Mesendoderm (in vitro differentiated cells): ENCODE measurements at regions not wholly inside any gene's neighbourhood (a gene's known extent, or its start where the extent isn't known, plus 50 kb on each side); places are given as distances from the start of the nearest gene placed in this dataset.

Experiments used
- DNase-seq: peaks from one replicate; pipeline ENCODE4 v3.0.0; 2013
- H2AK5ac ChIP-seq: 2 replicates; pipeline ENCODE4 v1.6.1; 2013; ENCODE audit warnings: low read length, inconsistent platforms
- H2BK120ac ChIP-seq: 2 replicates; pipeline ENCODE4 v1.6.1; 2013; ENCODE audit warnings: low read depth, mild to moderate bottlenecking, low read length, moderate library complexity, mixed read lengths
- H2BK15ac ChIP-seq: replicated peaks from 2 replicates; pipeline ENCODE4 v1.6.1; 2013; ENCODE audit warnings: low read depth, mild to moderate bottlenecking, moderate library complexity
- H2BK5ac ChIP-seq: 2 replicates; pipeline ENCODE4 v1.6.1; 2013; ENCODE audit warnings: low read length, inconsistent platforms
- H3K18ac ChIP-seq: 2 replicates; pipeline ENCODE4 v1.6.1; 2013; ENCODE audit warnings: mild to moderate bottlenecking, low read length, mixed read lengths
- H3K23ac ChIP-seq: one replicate; pipeline ENCODE4 v1.6.1; 2013; ENCODE audit warnings: low read length
- H3K27ac ChIP-seq: 2 replicates; pipeline ENCODE4 v1.5.1; 2013; ENCODE audit warnings: low read depth, mild to moderate bottlenecking, inconsistent platforms, low read length, moderate library complexity
- H3K27me3 ChIP-seq: 2 replicates; pipeline ENCODE4 v1.6.1; 2013; ENCODE audit warnings: low read length, control low read depth, mild to moderate bottlenecking, inconsistent platforms; ENCODE audit not compliant: insufficient read depth, poor library complexity
- H3K36me3 ChIP-seq: 2 replicates; pipeline ENCODE4 v1.6.1; 2013; ENCODE audit warnings: low read length, inconsistent platforms; ENCODE audit not compliant: control insufficient read depth, insufficient read depth
- H3K4ac ChIP-seq: one replicate; pipeline ENCODE4 v1.6.1; 2013; ENCODE audit warnings: low read depth, mild to moderate bottlenecking, low read length, moderate library complexity
- H3K4me1 ChIP-seq: 2 replicates; pipeline ENCODE4 v1.6.1; 2013; ENCODE audit warnings: low read depth, low read length, inconsistent platforms; ENCODE audit not compliant: control insufficient read depth
- H3K4me2 ChIP-seq: 2 replicates; pipeline ENCODE4 v1.6.1; 2013; ENCODE audit warnings: low read length
- H3K4me3 ChIP-seq: 2 replicates; pipeline ENCODE4 v1.5.1; 2013; ENCODE audit warnings: mild to moderate bottlenecking, low read length
- H3K56ac ChIP-seq: one replicate; pipeline ENCODE4 v1.6.1; 2013; ENCODE audit warnings: low read length
- H3K79me1 ChIP-seq: 2 replicates; pipeline ENCODE4 v1.6.1; 2013; ENCODE audit warnings: low read length, inconsistent platforms
- H3K79me2 ChIP-seq: 2 replicates; pipeline ENCODE4 v1.6.1; 2013; ENCODE audit warnings: mild to moderate bottlenecking, low read length; ENCODE audit not compliant: control insufficient read depth, insufficient read depth
- H3K9ac ChIP-seq: 2 replicates; pipeline ENCODE4 v1.6.1; 2013; ENCODE audit warnings: low read length, inconsistent platforms
- H4K5ac ChIP-seq: one replicate; pipeline ENCODE4 v1.6.1; 2013; ENCODE audit warnings: low read length
- H4K8ac ChIP-seq: one replicate; pipeline ENCODE4 v1.6.1; 2013; ENCODE audit warnings: low read depth, mild to moderate bottlenecking, control low read depth, low read length, moderate library complexity
- WGBS: extraction: QIAGEN DNeasy Blood & Tissue Kit; methylation state at CpG from one replicate; pipeline ENCODE4 v1.1.7; 2013; ENCODE audit warnings: low lambda C conversion rate, missing lambda C conversion rate; ENCODE audit not compliant: insufficient coverage; ENCODE audit errors: extremely low coverage; 5-methylcytosine and 5-hydroxymethylcytosine counted together

DNA sequence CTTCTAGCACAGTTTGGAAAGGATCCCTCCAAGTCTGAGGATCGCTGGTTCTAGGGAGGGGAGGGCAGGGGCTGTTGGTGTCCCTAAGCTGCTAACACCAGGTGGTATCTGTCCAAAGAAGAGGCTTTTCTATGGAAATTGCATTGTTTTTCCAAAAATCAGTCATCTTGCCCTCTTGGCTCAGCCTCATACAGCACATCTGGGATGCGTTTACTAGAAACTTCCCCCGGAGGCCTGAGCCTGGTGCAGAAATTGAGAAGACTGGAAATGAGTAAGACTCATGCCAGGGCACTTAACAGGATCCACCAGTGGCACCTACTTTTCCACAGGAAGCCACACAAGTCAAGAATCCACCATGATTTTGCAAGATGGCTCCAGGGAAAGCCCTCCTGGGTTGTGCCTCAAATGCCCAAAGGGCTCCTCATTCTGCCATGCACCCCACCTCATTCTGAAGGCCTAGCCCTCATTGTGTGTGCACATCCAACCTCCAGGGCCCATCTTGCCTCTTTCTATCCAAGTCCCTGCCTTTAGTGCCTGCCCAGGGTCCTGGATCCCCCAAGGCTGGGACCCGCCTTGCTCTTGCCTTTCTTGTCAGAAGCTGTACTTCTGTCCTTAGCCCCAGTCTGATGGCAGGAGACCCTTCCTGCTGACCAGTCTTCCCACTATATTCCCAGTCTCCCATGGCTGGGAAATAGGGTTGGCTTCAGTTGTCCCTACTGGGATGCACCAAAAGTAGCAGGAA lies 97.6 kb downstream of the MRPL14 start:
- Histone ChIP-seq H3K18ac (no peak overlapping the region), H4K5ac (no peak overlapping the region), H2BK120ac (no peak overlapping the region), H3K36me3 (no peaks in the 10 kb centered on the region), H3K27ac (no peak overlapping the region), H3K4me1 (peaks cover 2% of the 10 kb centered on the region), H3K9ac (no peak overlapping the region), H3K27me3 (no peaks in the 10 kb centered on the region), H3K4ac (no peak overlapping the region), H3K23ac (no peak overlapping the region), H3K79me2 (no peaks in the 10 kb centered on the region), H3K56ac (no peak overlapping the region), H3K4me2 (no peak overlapping the region), H3K4me3 (no peak overlapping the region), H2AK5ac (no peak overlapping the region), H2BK5ac (no peak overlapping the region), H4K8ac (no peak overlapping the region), H3K79me1 (no peaks in the 10 kb centered on the region), H2BK15ac (no peak overlapping the region)
- no CpG with 5 or more reads among the region's 4 CpGs for WGBS
- no peak for DNase-seq

- no peak for DNase-seq
- H2BK120ac ChIP-seq: no peak overlapping the region
- no peaks in the 10 kb centered on the region for H3K4me1 ChIP-seq
- H3K9ac ChIP-seq: no peak overlapping the region
- no peak overlapping the region for H3K4me3 ChIP-seq
- no peak overlapping the region for H3K23ac ChIP-seq
- no peaks in the 10 kb centered on the region for H3K79me1 ChIP-seq
- H2BK5ac ChIP-seq: no peak overlapping the region
- H3K36me3 ChIP-seq: no peaks in the 10 kb centered on the region
- WGBS: no CpG with 5 or more reads among the region's 3 CpGs
- no peak overlapping the region for H2BK15ac ChIP-seq
- H3K4me2 ChIP-seq: no peak overlapping the region
- no peak overlapping the region for H4K8ac ChIP-seq
- H3K4ac ChIP-seq: no peak overlapping the region
- H3K27me3 ChIP-seq: no peaks in the 10 kb centered on the region
- no peak overlapping the region for H4K5ac ChIP-seq
- H3K18ac ChIP-seq: no peak overlapping the region
- H2AK5ac ChIP-seq: no peak overlapping the region
- H3K27ac ChIP-seq: no peak overlapping the region
- H3K79me2 ChIP-seq: no peaks in the 10 kb centered on the region
- no peak overlapping the region for H3K56ac ChIP-seq
These were observed 98.4 kb downstream of the MRPL14 start for GRCh38 chr6:44028789-44029310.

- no peak overlapping the region for H3K4me2 ChIP-seq
These were observed 102.0 kb downstream of the MRPL14 start for GRCh38 chr6:44025226-44025625.

DNA sequence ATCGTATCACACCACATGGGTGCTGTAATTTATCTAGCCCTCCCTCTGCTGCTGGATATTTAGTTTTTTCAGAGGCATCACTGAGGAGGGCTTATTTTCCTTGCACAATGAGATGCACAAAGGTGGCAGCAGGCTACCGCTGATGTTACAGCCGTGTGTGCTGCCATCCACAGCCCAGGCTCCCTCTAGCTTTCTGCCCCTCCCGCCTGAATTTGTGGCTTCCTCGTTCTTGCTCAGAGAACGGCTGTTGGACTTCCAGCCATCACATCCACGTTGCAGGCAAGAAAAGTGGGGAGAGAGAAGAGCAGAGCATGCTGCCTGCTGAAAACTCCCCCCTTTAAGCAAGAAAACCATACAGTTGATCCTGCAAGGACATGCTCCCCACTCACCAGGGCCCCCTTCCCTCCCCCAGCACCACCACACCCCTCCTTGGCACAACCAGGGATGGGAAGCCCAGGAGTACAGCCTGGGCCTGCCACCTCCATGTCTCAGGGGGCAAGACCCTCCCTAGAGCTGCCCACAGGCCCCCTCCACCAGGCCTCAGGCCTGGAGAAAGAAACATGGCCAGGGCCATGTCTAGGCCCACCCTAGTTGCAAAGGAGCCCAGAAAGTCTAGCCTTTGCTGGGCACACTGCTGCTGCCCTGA lies 102.6 kb downstream of the MRPL14 start:
- no peaks in the 10 kb centered on the region for H3K36me3 ChIP-seq
- no peaks in the 10 kb centered on the region for H3K4me1 ChIP-seq
- H2BK120ac ChIP-seq: no peak overlapping the region
- no peak overlapping the region for H2BK15ac ChIP-seq
- no CpG with 5 or more reads among the region's 7 CpGs for WGBS
- H2AK5ac ChIP-seq: no peak overlapping the region
- no peak overlapping the region for H3K27ac ChIP-seq
- H3K27me3 ChIP-seq: no peaks in the 10 kb centered on the region
- no peak overlapping the region for H3K23ac ChIP-seq
- H3K79me2 ChIP-seq: no peaks in the 10 kb centered on the region
- no peak overlapping the region for H3K4me3 ChIP-seq
- peak overlapping the region; percentile 50 for H3K56ac ChIP-seq
- DNase-seq: no peak
- H3K18ac ChIP-seq: no peak overlapping the region
- H4K5ac ChIP-seq: no peak overlapping the region
- H3K9ac ChIP-seq: no peak overlapping the region
- no peaks in the 10 kb centered on the region for H3K79me1 ChIP-seq
- H3K4ac ChIP-seq: no peak overlapping the region
- no peak overlapping the region for H2BK5ac ChIP-seq
- no peak overlapping the region for H4K8ac ChIP-seq
- no peak overlapping the region for H3K4me2 ChIP-seq

More at GRCh38 chr6:44025226-44025625, 102.0 kb downstream of the MRPL14 start:
- H3K9ac ChIP-seq: no peak overlapping the region
- no CpG with 5 or more reads among the region's 4 CpGs for WGBS
- no peak overlapping the region for H3K4me3 ChIP-seq
- no peak overlapping the region for H4K5ac ChIP-seq
- H3K56ac ChIP-seq: peak overlapping the region; percentile 50
- no peaks in the 10 kb centered on the region for H3K79me1 ChIP-seq
- no peak overlapping the region for H2BK15ac ChIP-seq
- no peak overlapping the region for H2BK120ac ChIP-seq
- no peak for DNase-seq
- no peak overlapping the region for H3K23ac ChIP-seq
- H2AK5ac ChIP-seq: no peak overlapping the region
- no peaks in the 10 kb centered on the region for H3K27me3 ChIP-seq
- no peak overlapping the region for H3K27ac ChIP-seq
- no peak overlapping the region for H3K18ac ChIP-seq
- no peaks in the 10 kb centered on the region for H3K4me1 ChIP-seq
- H2BK5ac ChIP-seq: no peak overlapping the region
- no peaks in the 10 kb centered on the region for H3K36me3 ChIP-seq
- H3K79me2 ChIP-seq: no peaks in the 10 kb centered on the region
- H4K8ac ChIP-seq: no peak overlapping the region
- no peak overlapping the region for H3K4ac ChIP-seq

- H3K27ac ChIP-seq: no peak overlapping the region
- peak overlapping the region; percentile 17 for H3K23ac ChIP-seq
- no peak overlapping the region for H2BK15ac ChIP-seq
- no peak overlapping the region for H2BK5ac ChIP-seq
- no peak overlapping the region for H3K18ac ChIP-seq
- no peak overlapping the region for H3K9ac ChIP-seq
- H3K79me1 ChIP-seq: no peaks in the 10 kb centered on the region
- H4K5ac ChIP-seq: no peak overlapping the region
- no peak overlapping the region for H3K4me2 ChIP-seq
- H3K4me1 ChIP-seq: no peaks in the 10 kb centered on the region
- no peak overlapping the region for H2AK5ac ChIP-seq
- no peak overlapping the region for H3K4me3 ChIP-seq
- no peaks in the 10 kb centered on the region for H3K27me3 ChIP-seq
- no peak for DNase-seq
- no peak overlapping the region for H3K4ac ChIP-seq
- H4K8ac ChIP-seq: no peak overlapping the region
- no CpG with 5 or more reads among the region's 8 CpGs for WGBS
- no peaks in the 10 kb centered on the region for H3K79me2 ChIP-seq
- peak overlapping the region; percentile 38 for H3K56ac ChIP-seq
- H3K36me3 ChIP-seq: no peaks in the 10 kb centered on the region
- H2BK120ac ChIP-seq: no peak overlapping the region
These were observed 103.4 kb downstream of the MRPL14 start for GRCh38 chr6:44023586-44024454.
